Prostate gland (tissue), 2 donors: ENCODE measurements at regions not wholly inside any gene's neighbourhood (a gene's known extent, or its start where the extent isn't known, plus 50 kb on each side); places are given as distances from the start of the nearest gene placed in this dataset.

Experiments
- DNase-seq: peaks from one replicate; pipeline ENCODE4 v3.0.0-alpha.2; 2019; ENCODE audit warnings: low spot score
- H3K27ac ChIP-seq, 2 donors: fragments of 200-600 bp; sonication (generic); 2 replicates each; pipeline ENCODE4 v1.5.1; 2017 to 2019
- H3K27me3 ChIP-seq: fragments of 200-600 bp; sonication (generic); replicated peaks from 2 replicates; pipeline ENCODE4 v1.5.1; 2019; ENCODE audit not compliant: insufficient read depth
- H3K36me3 ChIP-seq, 2 donors: fragments of 200-600 bp; sonication (generic); 1 replicate in 1 of 2; 2 replicates in 1 of 2; pipeline versions ENCODE4 v1.5.1 to v1.8.1; 2017 to 2019
- H3K4me1 ChIP-seq: fragments of 200-600 bp; sonication (generic); replicated peaks from 2 replicates; pipeline ENCODE4 v1.5.1; 2019
- H3K4me3 ChIP-seq, 2 donors: fragments of 200-600 bp; sonication (generic); 2 replicates each; pipeline ENCODE4 v1.5.1; 2017 to 2019
- H3K9me3 ChIP-seq: fragments of 200-600 bp; sonication (generic); 2 replicates; pipeline ENCODE4 v1.5.1; 2017
- CTCF ChIP-seq, 4 experiments: fragments of 200-600 bp in 2 of 4; fragments of 450-650 bp in 2 of 4; sonication (generic) in 2 of 4; IDR thresholded peaks; 1 replicate in 3 of 4; 2 replicates in 1 of 4; pipeline ENCODE4 v1.5.1; 2016 to 2019; ENCODE audit warnings: antibody characterized with exemption in 4 of 4, mild to moderate bottlenecking in 2 of 4, moderate library complexity in 2 of 4
- POLR2A ChIP-seq: fragments of 450-650 bp; IDR thresholded peaks from one replicate; pipeline ENCODE4 v1.6.1; 2016; ENCODE audit warnings: antibody characterized with exemption, mild to moderate bottlenecking
- POLR2AphosphoS5 ChIP-seq: sonication (generic); formaldehyde crosslinking; IDR thresholded peaks from one replicate; pipeline ENCODE4 v1.6.1; 2017; ENCODE audit warnings: antibody characterized with exemption
- WGBS: methylation state at CpG from one replicate; pipeline ENCODE4 v1.1.5; 2018; 5-methylcytosine and 5-hydroxymethylcytosine counted together
- intact Hi-C: fragments of 100-400 bp; cut with DNase I; formaldehyde crosslinking; loops from one replicate; pipeline ENCODE4 v1.14.2; 2022

GRCh38 chr21:20110368-20110767, 887.8 kb upstream of the NCAM2 start:
- Histone ChIP-seq H3K27me3 (no peaks in the 10 kb centered on the region), H3K4me1 (no peaks in the 10 kb centered on the region), H3K27ac (no peak overlapping the region), H3K9me3 (no peaks in the 10 kb centered on the region), H3K36me3 (no peaks in the 10 kb centered on the region), H3K4me3 (no peak overlapping the region)
- WGBS, result 59% methylated on average over 2 of the region's 2 CpGs
- intact Hi-C loops, result no loop called here
- no peak for DNase-seq
- TF ChIP-seq POLR2A, result no peak
- no peak for TF ChIP-seq POLR2AphosphoS5
- no peak for TF ChIP-seq CTCF (IDR thresholded peaks at IDR 0.05)

- Histone ChIP-seq H3K36me3 (no peaks in the 10 kb centered on the region), H3K27me3 (no peaks in the 10 kb centered on the region), H3K27ac (no peak overlapping the region), H3K4me3 (no peak overlapping the region), H3K9me3 (no peaks in the 10 kb centered on the region), H3K4me1 (no peaks in the 10 kb centered on the region)
- DNase-seq, result no peak
- no peak for TF ChIP-seq CTCF (IDR thresholded peaks at IDR 0.05)
- TF ChIP-seq POLR2A, result no peak
- TF ChIP-seq POLR2AphosphoS5, result no peak
- WGBS, result 100% methylated on average over 1 of the region's 1 CpG
- intact Hi-C loops, result no loop called here
These were observed 846.5 kb upstream of the NCAM2 start for GRCh38 chr21:20151741-20152140.

GRCh38 chr21:20163167-20163566, 835.0 kb upstream of the NCAM2 start:
- no peaks in the 10 kb centered on the region for H3K9me3 ChIP-seq
- no peak for DNase-seq
- no peaks in the 10 kb centered on the region for H3K36me3 ChIP-seq
- TF ChIP-seq POLR2A, result no peak
- no peak for TF ChIP-seq POLR2AphosphoS5
- TF ChIP-seq CTCF (IDR thresholded peaks at IDR 0.05), result no peak
- no peak overlapping the region for H3K4me3 ChIP-seq
- intact Hi-C loops, result no loop called here
- 61% methylated on average over 4 of the region's 4 CpGs for WGBS
- no peaks in the 10 kb centered on the region for H3K27me3 ChIP-seq
- H3K4me1 ChIP-seq, result no peaks in the 10 kb centered on the region
- no peak overlapping the region for H3K27ac ChIP-seq

- Histone ChIP-seq H3K4me3 (no peak overlapping the region), H3K36me3 (no peaks in the 10 kb centered on the region), H3K4me1 (no peaks in the 10 kb centered on the region), H3K27me3 (no peaks in the 10 kb centered on the region), H3K27ac (no peak overlapping the region), H3K9me3 (no peaks in the 10 kb centered on the region)
- no peak for TF ChIP-seq POLR2AphosphoS5
- TF ChIP-seq POLR2A, result no peak
- TF ChIP-seq CTCF (IDR thresholded peaks at IDR 0.05), result no peak
- intact Hi-C loops, result no loop called here
- WGBS, result 100% methylated on average over 1 of the region's 1 CpG
- DNase-seq, result no peak
These were observed 831.1 kb upstream of the NCAM2 start for GRCh38 chr21:20167059-20167458.

GRCh38 chr21:20169812-20170576, 828.2 kb upstream of the NCAM2 start:
- TF ChIP-seq POLR2A (no peak), CTCF (IDR thresholded peaks at IDR 0.05) (no peak), POLR2AphosphoS5 (no peak)
- Histone ChIP-seq H3K27ac (no peak overlapping the region), H3K4me1 (no peaks in the 10 kb centered on the region), H3K9me3 (no peaks in the 10 kb centered on the region), H3K27me3 (no peaks in the 10 kb centered on the region), H3K36me3 (no peaks in the 10 kb centered on the region), H3K4me3 (no peak overlapping the region)
- intact Hi-C loops, result no loop called here
- WGBS, result 71% methylated on average over 3 of the region's 3 CpGs
- no peak for DNase-seq
